ENCODE measurements at regions not wholly inside any gene's neighbourhood (a gene's known extent, or its start where the extent isn't known, plus 50 kb on each side); places are given as distances from the start of the nearest gene placed in this dataset.

- no peak for DNase-seq (ENCODE audit: low spot score)
Observed at GRCh38 chr10:36301539-36301938, 659.4 kb upstream of the FZD8 start.

DNA sequence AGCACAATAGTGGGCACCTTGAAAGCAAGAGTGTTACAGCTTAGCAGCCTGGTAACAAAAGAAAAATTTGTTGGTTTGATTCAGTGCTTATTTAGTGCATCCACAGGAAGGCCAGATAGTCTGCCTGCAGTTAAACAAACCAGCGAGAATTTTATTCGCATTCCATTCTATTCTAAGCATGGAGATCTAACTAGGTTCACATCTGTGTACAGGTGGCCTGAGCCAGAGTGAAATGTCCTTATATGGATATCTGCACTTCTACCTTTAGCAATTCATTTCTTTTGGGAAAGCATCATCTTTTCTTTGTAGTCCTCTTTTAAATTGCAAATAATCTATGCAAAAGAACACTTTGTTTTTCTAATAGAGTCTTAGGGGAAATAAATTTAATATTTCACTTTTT, 659.0 kb upstream of the FZD8 start:
- DNase-seq (ENCODE audit: low spot score), result no peak

DNA sequence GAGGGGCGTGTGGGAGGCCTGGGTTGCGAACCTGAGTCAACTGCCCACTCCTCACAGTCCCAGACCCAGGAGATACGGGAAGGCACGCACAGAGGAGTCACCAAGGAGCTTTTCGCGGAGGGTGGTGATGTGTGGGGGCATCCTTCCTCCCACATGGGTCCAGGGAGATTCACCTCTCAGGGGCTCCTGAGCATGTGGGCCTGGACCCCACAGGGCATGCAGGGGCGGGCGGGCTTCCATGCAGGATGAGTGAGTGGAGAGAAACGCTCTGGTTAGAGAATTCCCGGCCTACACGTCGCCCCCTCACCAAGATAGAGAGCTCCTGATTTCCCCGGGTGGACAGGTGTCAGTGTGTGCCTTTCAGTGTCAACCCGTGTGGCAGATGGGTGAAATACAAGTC, 641.7 kb upstream of the FZD8 start:
- no peak for DNase-seq (ENCODE audit: low spot score)

DNA sequence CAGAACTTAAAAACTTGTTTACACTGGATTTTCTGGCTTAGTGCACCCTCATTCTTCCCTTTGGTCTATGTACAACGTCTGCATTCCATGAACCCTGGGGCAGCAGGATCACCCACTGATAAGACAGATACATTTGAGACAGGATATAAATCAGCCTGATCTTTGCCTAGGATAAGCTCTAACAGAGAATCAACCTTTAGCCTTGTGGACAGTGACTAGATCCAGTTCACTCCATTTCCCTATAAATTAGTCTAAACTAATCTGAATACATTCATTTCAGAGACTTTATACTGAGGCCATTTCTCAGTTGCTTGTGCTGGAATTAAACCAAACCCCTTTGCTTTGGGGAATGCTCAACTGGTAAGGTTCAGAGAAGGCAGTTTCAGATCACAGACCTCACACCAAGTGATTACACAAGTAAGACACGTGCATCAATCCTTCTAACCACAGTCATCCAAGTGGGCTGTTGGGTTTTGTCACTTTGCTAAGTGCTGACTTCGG, 639.8 kb upstream of the FZD8 start:
- DNase-seq (ENCODE audit: low spot score), result no peak

DNA sequence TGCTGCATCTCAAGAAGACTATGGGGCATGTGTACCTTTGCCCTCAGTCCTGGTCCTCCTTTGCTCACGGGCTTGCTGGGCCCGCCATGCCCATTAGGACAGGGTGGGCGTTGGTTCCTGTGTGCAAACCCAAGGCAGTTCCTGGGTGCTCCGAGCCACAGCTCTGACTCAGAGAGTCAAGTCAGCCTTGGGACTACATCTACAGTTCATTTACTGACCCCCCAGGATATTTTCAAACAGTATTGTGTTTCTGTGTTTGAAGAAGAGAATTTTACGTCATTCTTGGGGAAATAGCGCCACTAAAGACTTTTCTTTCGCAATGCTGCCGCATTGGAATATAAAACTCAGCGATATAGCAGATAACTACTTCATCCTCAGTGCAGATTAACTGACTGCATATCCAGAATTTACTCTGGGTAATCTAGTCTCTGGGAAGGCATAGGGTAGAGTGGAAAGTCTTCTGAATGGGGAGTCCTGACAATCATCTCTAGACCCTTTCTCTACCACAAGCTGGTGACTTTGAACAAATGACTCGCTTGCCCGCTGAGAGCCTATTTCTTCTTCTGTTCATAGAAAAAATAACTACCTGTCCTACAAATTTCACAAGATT, 638.9 kb upstream of the FZD8 start:
- DNase-seq (ENCODE audit: low spot score), result no peak

DNA sequence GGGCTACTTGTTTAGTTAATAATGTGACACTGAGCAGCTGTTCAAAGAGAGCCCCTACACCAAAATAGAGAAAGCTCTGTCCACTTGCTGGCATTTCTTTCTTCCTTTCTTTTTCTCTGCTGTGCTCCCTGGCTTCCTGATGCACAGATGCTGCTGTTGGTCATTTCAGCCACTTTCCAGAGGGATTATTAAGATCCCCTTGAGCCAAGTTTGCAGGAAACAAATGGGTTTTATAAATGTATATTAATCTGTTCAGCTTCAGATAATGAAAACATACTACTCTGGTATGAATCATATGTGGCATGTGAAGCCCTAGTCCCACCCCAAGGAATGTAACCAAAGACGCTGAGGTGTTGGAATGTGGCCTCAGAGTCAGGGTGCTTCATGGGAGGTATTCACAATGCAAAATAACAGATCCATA, 638.2 kb upstream of the FZD8 start:
- DNase-seq (ENCODE audit: low spot score), result no peak

DNA sequence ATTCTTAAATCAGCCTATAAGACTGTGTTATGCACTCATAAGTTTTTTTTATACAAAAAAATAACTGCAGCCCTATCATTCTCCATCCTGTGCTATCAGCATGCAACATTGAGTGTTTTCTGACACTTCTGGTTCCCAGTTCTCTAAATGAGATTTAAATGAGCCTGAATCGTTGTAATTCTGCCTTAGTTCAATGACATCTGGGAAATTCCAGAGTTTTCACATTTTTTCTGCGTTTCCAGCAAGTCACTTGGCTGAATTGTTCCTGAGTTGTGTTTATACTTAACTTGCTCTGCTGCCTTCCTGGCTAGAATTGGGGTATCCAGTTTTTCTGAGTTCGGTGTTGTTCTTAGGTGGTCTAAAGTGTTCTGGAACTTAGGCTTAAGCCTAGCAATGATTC, 636.1 kb upstream of the FZD8 start:
- DNase-seq (ENCODE audit: low spot score), result no peak

GRCh38 chr10:36277459-36277858, 635.4 kb upstream of the FZD8 start:
- no peak for DNase-seq (ENCODE audit: low spot score)

DNA sequence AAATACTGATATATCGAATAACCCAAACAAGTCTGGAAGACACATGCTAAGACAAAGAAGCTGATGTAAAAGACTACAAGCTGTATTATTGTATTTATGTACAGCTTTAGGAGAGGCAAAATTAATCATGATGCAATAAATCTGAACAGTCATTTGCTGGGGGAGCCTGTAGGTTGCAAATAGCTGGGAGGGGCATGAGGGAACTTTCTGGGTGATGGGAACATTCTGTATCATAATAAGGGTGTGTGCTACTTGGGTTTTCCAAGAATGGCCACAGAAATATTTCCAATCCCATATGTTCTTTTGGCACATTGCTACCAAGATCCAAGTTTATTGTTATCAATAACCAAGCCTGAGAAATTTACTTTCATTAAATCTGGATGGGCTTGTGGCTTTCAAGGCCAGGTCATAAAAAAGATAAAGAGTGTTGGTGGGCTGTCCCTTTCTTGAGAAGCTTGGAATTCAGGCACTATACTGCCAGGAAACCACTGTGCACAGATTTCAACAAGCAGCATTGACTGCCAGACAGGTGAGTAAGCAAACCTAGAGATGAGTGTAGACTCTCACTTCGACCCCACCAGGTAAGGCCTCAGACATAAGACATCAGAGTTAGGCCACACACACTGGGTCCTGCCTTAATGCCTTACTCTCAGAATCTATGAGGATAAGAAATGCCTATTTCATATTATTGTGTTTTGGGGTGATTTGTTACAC, 629.7 kb upstream of the FZD8 start:
- DNase-seq (ENCODE audit: low spot score), result no peak

GRCh38 chr10:36269222-36269621, 627.1 kb upstream of the FZD8 start:
- DNase-seq (ENCODE audit: low spot score), result no peak

DNA sequence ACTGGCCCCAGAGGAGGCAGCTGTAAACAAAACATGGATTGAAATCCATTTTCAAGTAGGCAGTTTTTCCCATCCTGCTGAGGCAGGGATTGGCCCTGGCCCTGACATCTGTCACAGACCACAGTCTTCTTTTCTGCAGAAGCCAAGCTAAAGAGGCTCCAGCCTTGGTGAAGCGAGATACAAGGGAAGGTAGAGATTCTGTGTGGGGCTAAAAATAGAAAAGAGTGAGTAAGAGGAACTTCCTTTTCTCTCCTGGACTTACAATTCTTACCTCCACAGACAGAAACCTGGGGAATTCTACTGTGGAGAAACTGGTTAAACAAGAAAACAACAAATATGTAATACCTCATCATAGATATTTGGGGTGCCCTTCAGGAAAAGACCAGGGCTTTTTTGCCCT, 624.8 kb upstream of the FZD8 start:
- DNase-seq (ENCODE audit: low spot score), result no peak

DNA sequence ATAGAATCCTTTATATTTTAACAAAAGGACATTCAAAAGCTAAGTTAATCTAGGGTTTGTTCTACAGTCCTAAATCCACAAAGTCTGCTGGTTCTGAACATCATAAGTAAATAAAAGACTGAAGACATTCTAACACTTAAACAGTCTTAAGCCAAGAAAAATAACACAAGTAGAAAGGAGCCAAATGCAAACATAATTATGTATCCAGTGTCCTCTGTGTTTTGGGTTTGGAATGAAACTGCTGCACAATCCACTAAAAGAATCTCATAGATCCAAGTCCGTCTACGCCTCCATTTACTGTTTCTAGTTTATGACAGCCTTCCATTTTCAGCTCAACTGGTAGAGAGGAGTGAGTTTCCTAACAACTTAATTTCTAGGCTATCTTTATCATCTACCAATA, 623.6 kb upstream of the FZD8 start:
- no peak for DNase-seq (ENCODE audit: low spot score)

GRCh38 chr10:36263871-36264270, 621.8 kb upstream of the FZD8 start:
- DNase-seq (ENCODE audit: low spot score), result no peak

DNA sequence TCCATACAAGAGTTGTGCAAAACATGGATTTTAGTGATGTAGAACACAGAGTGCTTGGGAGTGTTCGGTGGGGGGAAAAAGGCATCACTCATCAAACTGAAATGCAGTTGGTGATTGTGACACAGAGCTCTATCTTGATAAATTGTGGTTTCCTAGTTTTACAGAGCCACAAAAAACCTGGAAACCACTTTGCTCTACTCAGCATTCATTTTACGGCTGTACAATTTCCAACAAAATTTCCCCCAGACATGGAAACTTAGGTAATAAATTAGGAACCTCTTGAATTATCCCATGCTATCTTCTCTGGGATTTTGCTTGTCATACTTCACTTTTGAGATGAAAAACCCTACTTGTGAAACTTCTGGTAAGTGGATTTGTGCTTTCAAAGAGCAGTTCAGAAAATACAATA, 614.9 kb upstream of the FZD8 start:
- no peak for DNase-seq (ENCODE audit: low spot score)

GRCh38 chr10:36256166-36256565, 614.1 kb upstream of the FZD8 start:
- DNase-seq (ENCODE audit: low spot score), result no peak

- no peak for DNase-seq (ENCODE audit: low spot score)
Observed at GRCh38 chr10:36254199-36254598, 612.1 kb upstream of the FZD8 start.

- DNase-seq (ENCODE audit: low spot score), result no peak
Observed at GRCh38 chr10:36253731-36254130, 611.6 kb upstream of the FZD8 start.

DNA sequence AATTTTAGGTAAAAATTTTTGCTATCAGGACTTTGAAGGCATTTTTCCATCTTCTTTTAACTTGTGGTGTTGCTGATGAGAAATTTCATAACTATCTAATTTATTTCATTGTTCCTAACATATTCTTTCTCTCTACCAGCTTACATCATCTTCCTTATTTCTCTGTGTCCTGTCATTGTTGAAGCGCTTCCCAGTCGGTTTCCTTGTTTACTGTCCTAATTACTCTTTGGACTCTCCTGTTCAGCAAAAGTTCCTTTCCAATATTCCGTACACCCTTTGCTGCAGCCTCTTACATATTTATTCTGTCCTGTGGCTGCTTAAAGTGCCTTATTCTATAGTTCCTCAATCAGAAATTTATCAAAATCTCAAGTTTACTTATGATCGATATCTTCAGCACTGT, 609.0 kb upstream of the FZD8 start:
- no peak for DNase-seq (ENCODE audit: low spot score)

- no peak for DNase-seq (ENCODE audit: low spot score)
Observed at GRCh38 chr10:36248304-36248981, 606.3 kb upstream of the FZD8 start.

- DNase-seq (ENCODE audit: low spot score), result no peak
Observed at GRCh38 chr10:36247478-36247877, 605.4 kb upstream of the FZD8 start.

GRCh38 chr10:36236931-36237330, 594.8 kb upstream of the FZD8 start:
- no peak for DNase-seq (ENCODE audit: low spot score)

DNA sequence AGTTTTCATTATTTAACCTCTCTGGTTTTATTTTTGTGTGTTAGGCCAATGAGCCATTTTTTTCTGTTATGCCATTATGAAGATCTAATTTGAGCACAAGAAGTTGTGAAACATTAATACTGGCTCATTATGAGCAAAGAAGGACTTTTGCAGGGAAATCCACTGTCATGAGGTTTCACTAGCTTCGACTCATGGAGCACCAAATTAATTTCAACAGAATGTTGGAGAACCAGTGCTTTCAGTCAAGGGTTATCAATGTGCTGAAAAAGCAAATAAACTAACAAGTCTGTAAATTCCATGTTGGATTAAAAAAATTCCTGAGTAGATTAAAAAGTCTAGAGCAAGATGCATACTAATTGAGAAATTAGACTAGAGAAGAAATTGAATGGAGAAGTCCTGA, 594.2 kb upstream of the FZD8 start:
- no peak for DNase-seq (ENCODE audit: low spot score)

GRCh38 chr10:36232935-36233334, 590.8 kb upstream of the FZD8 start:
- no peak for DNase-seq (ENCODE audit: low spot score)

Data from cerebellar cortex (tissue), 1 donor.